ENCODE measurements at regions not wholly inside any gene's neighbourhood (a gene's known extent, or its start where the extent isn't known, plus 50 kb on each side); places are given as distances from the start of the nearest gene placed in this dataset.

GRCh38 chr3:30469133-30469532 lies 137.3 kb upstream of the TGFBR2 start:
- H3K4me1 ChIP-seq (ENCODE audit: control insufficient read depth, insufficient read depth, low read length): no peaks in the 10 kb centered on the region
- H3K9ac ChIP-seq (ENCODE audit: extremely low read depth, low read length, poor library complexity, severe bottlenecking): no peak overlapping the region
- H3K4me3 ChIP-seq (ENCODE audit: low read length): no peak overlapping the region
- H3K36me3 ChIP-seq (ENCODE audit: control insufficient read depth, insufficient read depth, low read length): no peaks in the 10 kb centered on the region
- H3K27me3 ChIP-seq (ENCODE audit: control insufficient read depth, insufficient read depth, low read length, poor library complexity, severe bottlenecking): no peaks in the 10 kb centered on the region
- Mint-ChIP-seq H3K36me3 (ENCODE audit: low read depth) (peaks cover 5% of the 10 kb centered on the region), H3K4me1 (no peaks in the 10 kb centered on the region), H3K27ac (no peak overlapping the region), H3K4me3 (no peak overlapping the region), H3K27me3 (ENCODE audit: insufficient read depth) (no peaks in the 10 kb centered on the region), H3K9me3 (peaks cover 6% of the 10 kb centered on the region)
- no peaks in the 10 kb centered on the region for H3K9me3 ChIP-seq (ENCODE audit: control insufficient read depth, low read length)
- no peak for DNase-seq
- TF ChIP-seq, protein P1, sequence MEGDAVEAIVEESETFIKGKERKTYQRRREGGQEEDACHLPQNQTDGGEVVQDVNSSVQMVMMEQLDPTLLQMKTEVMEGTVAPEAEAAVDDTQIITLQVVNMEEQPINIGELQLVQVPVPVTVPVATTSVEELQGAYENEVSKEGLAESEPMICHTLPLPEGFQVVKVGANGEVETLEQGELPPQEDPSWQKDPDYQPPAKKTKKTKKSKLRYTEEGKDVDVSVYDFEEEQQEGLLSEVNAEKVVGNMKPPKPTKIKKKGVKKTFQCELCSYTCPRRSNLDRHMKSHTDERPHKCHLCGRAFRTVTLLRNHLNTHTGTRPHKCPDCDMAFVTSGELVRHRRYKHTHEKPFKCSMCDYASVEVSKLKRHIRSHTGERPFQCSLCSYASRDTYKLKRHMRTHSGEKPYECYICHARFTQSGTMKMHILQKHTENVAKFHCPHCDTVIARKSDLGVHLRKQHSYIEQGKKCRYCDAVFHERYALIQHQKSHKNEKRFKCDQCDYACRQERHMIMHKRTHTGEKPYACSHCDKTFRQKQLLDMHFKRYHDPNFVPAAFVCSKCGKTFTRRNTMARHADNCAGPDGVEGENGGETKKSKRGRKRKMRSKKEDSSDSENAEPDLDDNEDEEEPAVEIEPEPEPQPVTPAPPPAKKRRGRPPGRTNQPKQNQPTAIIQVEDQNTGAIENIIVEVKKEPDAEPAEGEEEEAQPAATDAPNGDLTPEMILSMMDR (conservative IDR thresholded peaks at IDR 0.05): no peak
- no peak overlapping the region for H3K27ac ChIP-seq (ENCODE audit: low read depth, low read length)

DNA sequence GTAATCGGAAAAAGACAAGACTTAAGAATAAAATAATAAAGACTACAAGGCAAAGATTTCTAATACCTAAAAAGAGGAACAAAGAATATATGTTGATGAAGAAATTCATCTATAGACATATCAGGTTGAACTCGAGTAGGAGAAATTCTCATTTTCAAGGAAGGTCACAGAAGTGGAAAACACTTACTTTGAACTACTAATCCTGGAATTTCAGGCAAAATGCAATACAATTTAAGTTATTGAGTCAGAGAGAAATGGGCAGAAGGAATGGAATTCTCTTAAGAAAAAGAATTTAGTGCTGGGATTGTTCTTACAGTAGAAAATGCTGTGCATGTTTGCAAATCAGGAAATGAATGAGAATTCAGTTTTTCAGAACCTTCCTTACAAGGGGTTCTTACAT lies 135.9 kb upstream of the TGFBR2 start:
- Histone ChIP-seq H3K4me1 (ENCODE audit: control insufficient read depth, insufficient read depth, low read length) (no peaks in the 10 kb centered on the region), H3K27me3 (ENCODE audit: control insufficient read depth, insufficient read depth, low read length, poor library complexity, severe bottlenecking) (no peaks in the 10 kb centered on the region), H3K27ac (ENCODE audit: low read depth, low read length) (no peak overlapping the region), H3K9me3 (ENCODE audit: control insufficient read depth, low read length) (no peaks in the 10 kb centered on the region), H3K9ac (ENCODE audit: extremely low read depth, low read length, poor library complexity, severe bottlenecking) (no peak overlapping the region), H3K4me3 (ENCODE audit: low read length) (no peak overlapping the region), H3K36me3 (ENCODE audit: control insufficient read depth, insufficient read depth, low read length) (no peaks in the 10 kb centered on the region)
- H3K27ac Mint-ChIP-seq: no peak overlapping the region
- DNase-seq: no peak
- WGBS, 2 experiments (ENCODE audit: insufficient coverage in 1 of 2, insufficient read length in 1 of 2): 92% methylated on average over 1 of the region's 2 CpGs; no CpG with 5 or more reads in 1 of the 2 experiments
- H3K36me3 Mint-ChIP-seq (ENCODE audit: low read depth): peaks cover 5% of the 10 kb centered on the region
- peaks cover 6% of the 10 kb centered on the region for H3K9me3 Mint-ChIP-seq
- peaks cover 11% of the 10 kb centered on the region for H3K4me1 Mint-ChIP-seq
- TF ChIP-seq, protein P1 (conservative IDR thresholded peaks at IDR 0.05): no peak
- H3K4me3 Mint-ChIP-seq: no peak overlapping the region
- H3K27me3 Mint-ChIP-seq (ENCODE audit: insufficient read depth): no peaks in the 10 kb centered on the region

DNA sequence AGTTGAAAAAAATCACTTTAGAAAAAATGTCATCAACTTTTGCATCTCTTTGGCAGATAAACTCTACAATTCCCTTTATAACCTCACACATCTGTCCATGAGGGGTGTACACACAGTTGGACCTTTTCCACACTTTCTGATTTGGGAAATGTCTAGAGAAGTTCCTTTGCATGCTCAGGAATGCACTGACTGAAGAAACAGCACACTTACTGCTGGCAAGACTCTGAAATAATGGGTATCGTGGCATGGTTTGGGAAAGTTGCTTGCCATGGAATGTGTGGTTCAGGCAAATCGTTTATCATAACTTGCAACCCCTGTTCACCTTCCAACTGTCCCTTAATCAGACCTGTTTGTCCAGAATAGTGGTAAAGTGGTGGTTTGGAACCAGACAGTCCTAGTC lies 135.3 kb upstream of the TGFBR2 start:
- Histone ChIP-seq H3K27ac (ENCODE audit: low read depth, low read length) (no peak overlapping the region), H3K4me3 (ENCODE audit: low read length) (no peak overlapping the region), H3K27me3 (ENCODE audit: control insufficient read depth, insufficient read depth, low read length, poor library complexity, severe bottlenecking) (no peaks in the 10 kb centered on the region), H3K9me3 (ENCODE audit: control insufficient read depth, low read length) (no peaks in the 10 kb centered on the region), H3K9ac (ENCODE audit: extremely low read depth, low read length, poor library complexity, severe bottlenecking) (no peak overlapping the region), H3K36me3 (ENCODE audit: control insufficient read depth, insufficient read depth, low read length) (no peaks in the 10 kb centered on the region), H3K4me1 (ENCODE audit: control insufficient read depth, insufficient read depth, low read length) (no peaks in the 10 kb centered on the region)
- TF ChIP-seq, protein P1 (conservative IDR thresholded peaks at IDR 0.05): no peak
- H3K36me3 Mint-ChIP-seq (ENCODE audit: low read depth): peaks cover 5% of the 10 kb centered on the region
- peaks cover 6% of the 10 kb centered on the region for H3K9me3 Mint-ChIP-seq
- no peak for DNase-seq
- no peak overlapping the region for H3K4me3 Mint-ChIP-seq
- H3K27ac Mint-ChIP-seq: no peak overlapping the region
- 86 to 100% methylated on average over 1 to 2 of the region's 2 CpGs for WGBS, 2 experiments (ENCODE audit: insufficient coverage in 1 of 2, insufficient read length in 1 of 2)
- H3K27me3 Mint-ChIP-seq (ENCODE audit: insufficient read depth): no peaks in the 10 kb centered on the region
- H3K4me1 Mint-ChIP-seq: peaks cover 15% of the 10 kb centered on the region

All from endodermal cell (in vitro differentiated cells).